Liver (tissue), 3 donors: ENCODE measurements at regions not wholly inside any gene's neighbourhood (a gene's known extent, or its start where the extent isn't known, plus 50 kb on each side); places are given as distances from the start of the nearest gene placed in this dataset. TPM values are rescaled to one million over a fixed set of nuclear protein-coding genes. Genes with fewer than 3 reads are reported as not detected.

Experiments
- FOXA1 ChIP-seq: IDR thresholded peaks from 2 replicates; pipeline ENCODE4 v1.6.1; 2016; ENCODE audit warnings: antibody characterized with exemption
- MAX ChIP-seq: IDR thresholded peaks from 2 replicates; pipeline ENCODE4 v1.6.1; 2016; ENCODE audit warnings: antibody characterized with exemption
- RXRA ChIP-seq, 2 donors: IDR thresholded peaks; 2 replicates each; pipeline ENCODE4 v1.6.1; 2017 to 2018; ENCODE audit warnings: antibody characterized with exemption in 2 of 2, mild to moderate bottlenecking in 1 of 2
- SP1 ChIP-seq: IDR thresholded peaks from 2 replicates; pipeline ENCODE4 v1.6.1; 2018; ENCODE audit warnings: antibody characterized with exemption, mild to moderate bottlenecking
- small RNA-seq: library from RNA; depleted of rRNA; stranded (forward); fragments of <200 nt; gene quantifications from one replicate; pipeline ENCODE3, GENCODE V24; 2014
- TF ChIP-seq, protein P1 (sequence below): IDR thresholded peaks from 2 replicates; pipeline ENCODE4 v1.6.1; 2016; ENCODE audit warnings: antibody characterized with exemption, mild to moderate bottlenecking
- donor health status: healthy.

GRCh38 chr18:7516266-7517117 is 50.6 kb upstream of the PTPRM start (continued):
- TF ChIP-seq, protein P1, sequence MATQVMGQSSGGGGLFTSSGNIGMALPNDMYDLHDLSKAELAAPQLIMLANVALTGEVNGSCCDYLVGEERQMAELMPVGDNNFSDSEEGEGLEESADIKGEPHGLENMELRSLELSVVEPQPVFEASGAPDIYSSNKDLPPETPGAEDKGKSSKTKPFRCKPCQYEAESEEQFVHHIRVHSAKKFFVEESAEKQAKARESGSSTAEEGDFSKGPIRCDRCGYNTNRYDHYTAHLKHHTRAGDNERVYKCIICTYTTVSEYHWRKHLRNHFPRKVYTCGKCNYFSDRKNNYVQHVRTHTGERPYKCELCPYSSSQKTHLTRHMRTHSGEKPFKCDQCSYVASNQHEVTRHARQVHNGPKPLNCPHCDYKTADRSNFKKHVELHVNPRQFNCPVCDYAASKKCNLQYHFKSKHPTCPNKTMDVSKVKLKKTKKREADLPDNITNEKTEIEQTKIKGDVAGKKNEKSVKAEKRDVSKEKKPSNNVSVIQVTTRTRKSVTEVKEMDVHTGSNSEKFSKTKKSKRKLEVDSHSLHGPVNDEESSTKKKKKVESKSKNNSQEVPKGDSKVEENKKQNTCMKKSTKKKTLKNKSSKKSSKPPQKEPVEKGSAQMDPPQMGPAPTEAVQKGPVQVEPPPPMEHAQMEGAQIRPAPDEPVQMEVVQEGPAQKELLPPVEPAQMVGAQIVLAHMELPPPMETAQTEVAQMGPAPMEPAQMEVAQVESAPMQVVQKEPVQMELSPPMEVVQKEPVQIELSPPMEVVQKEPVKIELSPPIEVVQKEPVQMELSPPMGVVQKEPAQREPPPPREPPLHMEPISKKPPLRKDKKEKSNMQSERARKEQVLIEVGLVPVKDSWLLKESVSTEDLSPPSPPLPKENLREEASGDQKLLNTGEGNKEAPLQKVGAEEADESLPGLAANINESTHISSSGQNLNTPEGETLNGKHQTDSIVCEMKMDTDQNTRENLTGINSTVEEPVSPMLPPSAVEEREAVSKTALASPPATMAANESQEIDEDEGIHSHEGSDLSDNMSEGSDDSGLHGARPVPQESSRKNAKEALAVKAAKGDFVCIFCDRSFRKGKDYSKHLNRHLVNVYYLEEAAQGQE, result no peak
- TF ChIP-seq MAX (no peak), SP1 (no peak), FOXA1 (no peak), RXRA (IDR thresholded peaks at IDR 0.05) (no peak)

Small RNA genes lying in the stretch of these regions (small RNA-seq; reads per million reads assigned to genes)
- not detected for gene RF00554
